Endothelial cell of umbilical vein (primary cell): ENCODE measurements at regions not wholly inside any gene's neighbourhood (a gene's known extent, or its start where the extent isn't known, plus 50 kb on each side); places are given as distances from the start of the nearest gene placed in this dataset.

Source experiments
- BruUV-seq: library from RNA; stranded (reverse); fragments of 400-500 nt; replicated peaks from 2 replicates; lab custom pipeline; 2021; lab: Mats Ljungman, UMichigan
- CTCF ChIA-PET: fragments of 300-600, 350-600 bp; sonication (Branson Sonifier 250); formaldehyde crosslinking; loops from one replicate; lab custom pipeline; 2021; ENCODE audit warnings: antibody characterized with exemption, inconsistent platforms; lab: Charles Lee
- POLR2A ChIA-PET: fragments of 300-600, 350-600 bp; sonication (Branson Sonifier 250); formaldehyde crosslinking; loops from one replicate; lab custom pipeline; 2021; ENCODE audit warnings: antibody characterized with exemption, inconsistent platforms; lab: Charles Lee
- DNase-seq: peaks from one replicate; pipeline ENCODE4 v3.0.0-alpha.2; 2011; ENCODE audit warnings: low read depth, low spot score
- FAIRE-seq: peaks from 2 replicates; lab custom pipeline; 2011; peaks lifted over from hg19 to GRCh38; lab: Jason Lieb, UNC
- H2AFZ ChIP-seq: 2 replicates; pipeline ENCODE4 v1.6.0; 2012; ENCODE audit warnings: low read depth, low read length, control low read depth, inconsistent platforms
- H3K27ac ChIP-seq: 2 replicates; pipeline ENCODE4 v1.5.1; 2011; ENCODE audit warnings: low read depth, mild to moderate bottlenecking, control low read depth, low read length, moderate library complexity; ENCODE audit not compliant: insufficient read depth
- H3K27me3 ChIP-seq, 2 experiments: 2 replicates each; pipeline versions ENCODE4 v1.6.0 to v1.6.1; 2011; ENCODE audit warnings: low read length in 2 of 2, mixed read lengths in 1 of 2; ENCODE audit not compliant: control insufficient read depth in 2 of 2, insufficient read depth in 2 of 2
- H3K36me3 ChIP-seq, 2 experiments: 2 replicates in 1 of 2; 3 replicates in 1 of 2; pipeline ENCODE4 v1.5.1; 2011; ENCODE audit warnings: low read length in 2 of 2, mild to moderate bottlenecking in 1 of 2, moderate library complexity in 1 of 2; ENCODE audit not compliant: control insufficient read depth in 2 of 2, insufficient read depth in 2 of 2; ENCODE audit errors: extremely low read depth in 1 of 2
- H3K4me1 ChIP-seq: 3 replicates; pipeline ENCODE4 v1.5.1; 2011; ENCODE audit warnings: mild to moderate bottlenecking, low read length; ENCODE audit not compliant: control insufficient read depth, insufficient read depth; ENCODE audit errors: extremely low read depth
- H3K4me2 ChIP-seq: 2 replicates; pipeline ENCODE4 v1.6.1; 2011; ENCODE audit warnings: low read length, control low read depth, mixed read lengths; ENCODE audit not compliant: insufficient read depth
- H3K4me3 ChIP-seq, 3 experiments: fragments of 200-600 bp in 1 of 3; sonication (generic), shearing (Covaris generic) in 1 of 3; replicated peaks in 1 of 3; 2 replicates each; pipeline ENCODE4 v1.5.1; 2011 to 2016; ENCODE audit warnings: control low read depth in 3 of 3, low read length in 3 of 3, mild to moderate bottlenecking in 2 of 3, inconsistent platforms in 1 of 3, low read depth in 1 of 3, moderate library complexity in 1 of 3; ENCODE audit not compliant: insufficient read depth in 1 of 3
- H3K79me2 ChIP-seq: 2 replicates; pipeline ENCODE4 v1.6.0; 2012; ENCODE audit warnings: low read length, inconsistent platforms; ENCODE audit not compliant: control insufficient read depth, insufficient read depth
- H3K9ac ChIP-seq: replicated peaks from 2 replicates; pipeline ENCODE3; 2011; ENCODE audit warnings: low read length, control low read depth; ENCODE audit not compliant: insufficient read depth; ENCODE audit errors: extremely low read depth
- H3K9me1 ChIP-seq: replicated peaks from 3 replicates; pipeline ENCODE4 v1.6.0; 2011; ENCODE audit warnings: mild to moderate bottlenecking, low read length; ENCODE audit not compliant: control insufficient read depth, insufficient read depth; ENCODE audit errors: extremely low read depth
- H3K9me3 ChIP-seq: replicated peaks from 2 replicates; pipeline ENCODE4 v1.5.1; 2012; ENCODE audit warnings: low read length, inconsistent platforms; ENCODE audit not compliant: control insufficient read depth, insufficient read depth
- H4K20me1 ChIP-seq: replicated peaks from 2 replicates; pipeline ENCODE3; 2011; ENCODE audit warnings: mild to moderate bottlenecking, low read length; ENCODE audit not compliant: control insufficient read depth, insufficient read depth; ENCODE audit errors: extremely low read depth
- EZH2 ChIP-seq: IDR thresholded peaks from 2 replicates; pipeline ENCODE4 v1.6.1; 2012; ENCODE audit warnings: borderline replicate concordance, low read depth, mild to moderate bottlenecking, moderate library complexity, low read length, inconsistent platforms; ENCODE audit not compliant: severe bottlenecking
- FOS ChIP-seq: IDR thresholded peaks from 2 replicates; pipeline ENCODE4 v1.6.1; 2011; ENCODE audit warnings: mild to moderate bottlenecking, low read length, moderate library complexity, borderline replicate concordance; ENCODE audit not compliant: insufficient read depth
- GATA2 ChIP-seq: IDR thresholded peaks from 2 replicates; pipeline ENCODE4 v1.7.0; 2011; ENCODE audit warnings: low read depth, mild to moderate bottlenecking, moderate library complexity, mixed read lengths, low read length; ENCODE audit not compliant: insufficient read length, insufficient read depth
- JUN ChIP-seq: IDR thresholded peaks from 2 replicates; pipeline ENCODE4 v1.6.1; 2011; ENCODE audit warnings: borderline replicate concordance, low read depth; ENCODE audit not compliant: insufficient read length, insufficient read depth
- MAX ChIP-seq: IDR thresholded peaks from 2 replicates; pipeline ENCODE4 v1.6.1; 2011; ENCODE audit not compliant: insufficient read depth, insufficient read length
- MYC ChIP-seq: IDR thresholded peaks from one replicate; pipeline ENCODE4 v1.6.1; 2011; ENCODE audit warnings: mild to moderate bottlenecking, low read depth, low read length
- POLR2A ChIP-seq: IDR thresholded peaks from 2 replicates; pipeline ENCODE4 v1.6.1; 2012; ENCODE audit warnings: low read depth, mild to moderate bottlenecking, control low read depth, low read length
- POLR2AphosphoS5 ChIP-seq: IDR thresholded peaks from 2 replicates; pipeline ENCODE4 v1.6.1; 2012; ENCODE audit warnings: low read depth, mild to moderate bottlenecking, control low read depth, low read length, moderate library complexity; ENCODE audit not compliant: insufficient read depth
- dilution Hi-C: fragments of 300-500 bp; cut with MboI; formaldehyde crosslinking; loops from one replicate; pipeline ENCODE4 v1.15.0; 2019; ENCODE audit warnings: low sequenced_read_pairs; ENCODE audit not compliant: extremely low pct_ligation_motif_present
- intact Hi-C: fragments of 100-400 bp; cut with micrococcal nuclease; formaldehyde crosslinking; loops from one replicate; pipeline ENCODE4 v1.10.0; 2022
- TF ChIP-seq, protein P1 (sequence below), 2 donors: IDR thresholded peaks; 1 replicate in 1 of 2; 2 replicates in 1 of 2; pipeline ENCODE4 v1.5.1; 2011; ENCODE audit warnings: low read length in 2 of 2, mild to moderate bottlenecking in 2 of 2, moderate library complexity in 2 of 2, control low read depth in 1 of 2, inconsistent platforms in 1 of 2, low read depth in 1 of 2; ENCODE audit not compliant: insufficient read depth in 1 of 2; ENCODE audit errors: extremely low read depth in 1 of 2

DNA sequence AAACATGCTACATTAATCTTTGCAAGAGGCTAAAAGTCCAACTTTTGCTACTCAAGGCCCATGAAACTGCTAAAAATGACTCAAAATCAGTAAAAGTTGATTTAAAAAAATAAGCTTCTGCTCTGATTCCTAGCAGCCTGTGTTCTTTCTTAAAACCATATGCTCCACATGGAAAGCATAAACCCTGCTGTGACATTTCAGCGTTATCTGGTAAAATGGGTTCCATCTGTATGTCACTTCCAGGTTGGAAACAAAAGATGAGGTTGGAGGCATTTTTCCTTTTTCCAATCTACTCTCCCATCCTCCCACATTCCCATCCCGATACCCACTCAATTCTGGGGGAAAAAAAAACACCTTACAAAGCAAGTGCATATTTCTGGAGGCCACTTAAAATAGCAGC, 439.5 kb downstream of the NEBL start:
- POLR2A ChIA-PET, result no interaction called here
- no TSS peak for BruUV-seq
- no peaks in the 10 kb centered on the region for H3K79me2 ChIP-seq
- no peak for FAIRE-seq
- intact Hi-C loops, result no loop called here
- dilution Hi-C loops, result no loop called here
- TF ChIP-seq EZH2, result no peak
- no peak for TF ChIP-seq POLR2AphosphoS5
- H3K9me1 ChIP-seq, result no peaks in the 10 kb centered on the region
- no peaks in the 10 kb centered on the region for H3K27me3 ChIP-seq
- no peaks in the 10 kb centered on the region for H4K20me1 ChIP-seq
- no peak for DNase-seq
- H2AFZ ChIP-seq, result no peak overlapping the region
- H3K27ac ChIP-seq, result no peak overlapping the region
- H3K9me3 ChIP-seq, result peaks cover 2% of the 10 kb centered on the region
- H3K4me1 ChIP-seq, result no peaks in the 10 kb centered on the region
- H3K4me3 ChIP-seq, result no peak overlapping the region
- CTCF ChIA-PET, result no interaction called here
- H3K4me2 ChIP-seq, result no peak overlapping the region
- no peak overlapping the region for H3K9ac ChIP-seq
- H3K36me3 ChIP-seq, result no peaks in the 10 kb centered on the region

DNA sequence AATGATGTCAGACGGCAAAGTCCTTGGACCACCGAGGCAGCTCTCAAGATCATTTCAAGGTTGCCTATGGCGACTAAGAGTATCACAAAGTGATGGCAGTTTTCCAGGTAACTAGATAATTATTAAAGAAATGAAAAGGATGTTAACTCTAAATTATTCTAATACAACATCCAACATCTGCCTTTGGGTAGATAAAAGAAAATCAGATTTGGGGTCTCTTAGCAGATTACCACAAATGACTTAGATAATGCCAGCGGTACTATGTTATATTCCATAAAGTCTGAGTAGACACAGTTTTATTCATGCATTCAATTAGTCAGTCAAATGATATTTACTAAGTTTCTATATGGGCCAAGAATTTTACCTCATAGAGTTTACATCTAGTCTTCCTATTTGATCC, 441.3 kb downstream of the NEBL start:
- TF ChIP-seq POLR2AphosphoS5 (no peak), MAX (no peak), JUN (no peak), EZH2 (no peak), FOS (no peak), MYC (no peak), GATA2 (no peak), POLR2A (no peak)
- TF ChIP-seq, protein P1, sequence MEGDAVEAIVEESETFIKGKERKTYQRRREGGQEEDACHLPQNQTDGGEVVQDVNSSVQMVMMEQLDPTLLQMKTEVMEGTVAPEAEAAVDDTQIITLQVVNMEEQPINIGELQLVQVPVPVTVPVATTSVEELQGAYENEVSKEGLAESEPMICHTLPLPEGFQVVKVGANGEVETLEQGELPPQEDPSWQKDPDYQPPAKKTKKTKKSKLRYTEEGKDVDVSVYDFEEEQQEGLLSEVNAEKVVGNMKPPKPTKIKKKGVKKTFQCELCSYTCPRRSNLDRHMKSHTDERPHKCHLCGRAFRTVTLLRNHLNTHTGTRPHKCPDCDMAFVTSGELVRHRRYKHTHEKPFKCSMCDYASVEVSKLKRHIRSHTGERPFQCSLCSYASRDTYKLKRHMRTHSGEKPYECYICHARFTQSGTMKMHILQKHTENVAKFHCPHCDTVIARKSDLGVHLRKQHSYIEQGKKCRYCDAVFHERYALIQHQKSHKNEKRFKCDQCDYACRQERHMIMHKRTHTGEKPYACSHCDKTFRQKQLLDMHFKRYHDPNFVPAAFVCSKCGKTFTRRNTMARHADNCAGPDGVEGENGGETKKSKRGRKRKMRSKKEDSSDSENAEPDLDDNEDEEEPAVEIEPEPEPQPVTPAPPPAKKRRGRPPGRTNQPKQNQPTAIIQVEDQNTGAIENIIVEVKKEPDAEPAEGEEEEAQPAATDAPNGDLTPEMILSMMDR (IDR thresholded peaks at IDR 0.05; ENCODE audit: extremely low read depth in 1 of 2, insufficient read depth in 1 of 2, low read depth in 1 of 2, low read length in 2 of 2), result no peak
- H3K9me1 ChIP-seq, result no peaks in the 10 kb centered on the region
- ChIA-PET CTCF (no interaction called here), POLR2A (no interaction called here)
- H3K27me3 ChIP-seq, result no peaks in the 10 kb centered on the region
- DNase-seq (no peak), FAIRE-seq (no peak)
- no peak overlapping the region for H3K4me3 ChIP-seq
- intact Hi-C loops, result no loop called here
- H3K27ac ChIP-seq, result no peak overlapping the region
- dilution Hi-C loops, result no loop called here
- BruUV-seq, result no TSS peak
- no peaks in the 10 kb centered on the region for H3K79me2 ChIP-seq
- peaks cover 2% of the 10 kb centered on the region for H3K9me3 ChIP-seq
- no peak overlapping the region for H2AFZ ChIP-seq
- no peak overlapping the region for H3K4me2 ChIP-seq
- no peaks in the 10 kb centered on the region for H4K20me1 ChIP-seq
- no peaks in the 10 kb centered on the region for H3K4me1 ChIP-seq
- H3K9ac ChIP-seq, result no peak overlapping the region
- H3K36me3 ChIP-seq, result no peaks in the 10 kb centered on the region
